Activated CD4-positive, alpha-beta T cell treated with anti-CD3 and anti-CD28 coated beads for 36 hours (primary cell): ENCODE measurements at regions not wholly inside any gene's neighbourhood (a gene's known extent, or its start where the extent isn't known, plus 50 kb on each side); places are given as distances from the start of the nearest gene placed in this dataset.

Experiments used
- ATAC-seq: fragments of 200-7000 bp; cut with Tn5 transposase; one replicate; pipeline ENCODE4 v1.10.0; 2021; ENCODE audit warnings: mild to moderate bottlenecking, moderate library complexity
- CTCF ChIA-PET: fragments of 350-600 bp; sonication (Branson Sonifier 250); formaldehyde crosslinking; loops from one replicate; lab custom pipeline; 2021; ENCODE audit warnings: antibody characterized with exemption; lab: Charles Lee
- POLR2A ChIA-PET: fragments of 350-600 bp; sonication (Branson Sonifier 250); formaldehyde crosslinking; loops from one replicate; lab custom pipeline; 2021; ENCODE audit warnings: antibody characterized with exemption, inconsistent platforms; lab: Charles Lee
- DNase-seq: peaks from one replicate; pipeline ENCODE4 v3.0.0-alpha.2; 2020
- H3K27ac Mint-ChIP-seq: one replicate; pipeline ENCODE4 v1.8.0; 2021; ENCODE audit warnings: mixed read lengths
- H3K27me3 Mint-ChIP-seq: one replicate; pipeline ENCODE4 v1.8.0; 2021; ENCODE audit warnings: mixed read lengths
- H3K36me3 Mint-ChIP-seq: one replicate; pipeline ENCODE4 v1.8.0; 2021; ENCODE audit warnings: low read depth, mixed read lengths
- H3K4me1 Mint-ChIP-seq: one replicate; pipeline ENCODE4 v1.8.0; 2021; ENCODE audit warnings: mixed read lengths
- H3K4me3 Mint-ChIP-seq: one replicate; pipeline ENCODE4 v1.8.0; 2021; ENCODE audit warnings: mild to moderate bottlenecking, moderate library complexity, mixed read lengths
- H3K9me3 Mint-ChIP-seq: one replicate; pipeline ENCODE4 v1.8.0; 2021; ENCODE audit warnings: low read depth, mixed read lengths
- intact Hi-C, 2 experiments: fragments of 100-400 bp; cut with DNase I in 1 of 2; cut with micrococcal nuclease in 1 of 2; formaldehyde crosslinking; loops; one replicate each; pipeline versions ENCODE4 v1.14.2 to v1.15.1; 2022 to 2024; cut with DNase I, micrococcal nuclease

DNA sequence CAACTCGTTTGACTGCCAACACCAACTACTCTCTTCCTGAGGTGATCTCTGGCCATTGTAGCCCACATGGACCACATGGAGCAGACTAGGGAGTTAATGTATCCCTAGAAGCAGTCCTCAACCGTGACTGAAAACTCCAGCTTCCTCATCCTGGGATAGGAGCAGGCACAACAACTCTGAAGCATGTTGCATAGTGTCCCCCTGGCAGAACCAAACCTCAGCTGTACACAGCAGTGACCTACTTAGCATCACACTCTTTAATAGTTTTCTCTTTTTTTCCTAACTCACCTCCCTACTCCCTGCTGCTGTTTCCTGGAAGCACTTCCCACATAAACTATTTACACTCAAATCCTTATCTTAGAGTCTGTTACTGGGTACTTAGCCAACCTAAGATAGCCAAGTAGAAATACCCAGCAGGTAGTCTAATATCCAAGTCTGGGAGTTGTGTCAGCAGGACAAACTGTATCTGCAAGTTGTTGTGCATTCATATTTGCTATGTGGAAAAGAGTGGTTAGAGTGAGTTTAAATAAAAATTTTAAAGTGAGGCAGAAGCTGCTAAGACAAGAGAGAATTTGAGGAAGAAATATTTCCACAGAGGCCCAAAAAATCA, 228.8 kb downstream of the LTN1 start:
- ATAC-seq: no peak
- CTCF ChIA-PET: interaction anchor here (0.6 to 3.8 kb wide), 5 partner anchors 9 to 368 kb away, joined by 3 to 24 read pairs (median 3); no protein-coding TSS in a partner anchor
- Mint-ChIP-seq H3K4me1 (peaks cover 20% of the 10 kb centered on the region), H3K27me3 (no peaks in the 10 kb centered on the region), H3K9me3 (peaks cover 6% of the 10 kb centered on the region), H3K36me3 (peaks cover 14% of the 10 kb centered on the region), H3K4me3 (no peak overlapping the region), H3K27ac (no peak overlapping the region)
- POLR2A ChIA-PET: no interaction called here
- intact Hi-C loops: no loop called here
- no peak for DNase-seq

DNA sequence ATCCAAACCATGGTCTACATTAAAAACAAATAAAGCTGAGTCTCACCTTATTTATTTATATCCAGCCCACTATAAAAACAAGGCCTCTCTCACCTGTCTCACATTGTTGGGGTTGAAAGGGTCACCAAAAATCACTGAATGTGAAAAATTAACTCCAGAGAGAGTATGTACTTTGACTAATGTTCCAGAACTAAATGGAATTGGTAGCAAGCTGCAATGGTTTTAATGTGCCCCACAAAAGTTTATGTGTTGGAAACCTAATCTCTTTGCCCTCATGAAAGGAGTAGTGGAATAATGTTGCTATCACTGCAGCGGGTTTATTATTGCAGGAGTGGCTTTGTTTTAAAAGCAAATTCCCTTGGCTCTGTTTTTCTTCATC, 230.3 kb downstream of the LTN1 start:
- ChIA-PET POLR2A (no interaction called here), CTCF (no interaction called here)
- DNase-seq (no peak), ATAC-seq (no peak)
- H3K27ac Mint-ChIP-seq: no peak overlapping the region
- peaks cover 11% of the 10 kb centered on the region for H3K36me3 Mint-ChIP-seq
- no peak overlapping the region for H3K4me3 Mint-ChIP-seq
- peaks cover 9% of the 10 kb centered on the region for H3K4me1 Mint-ChIP-seq
- no peaks in the 10 kb centered on the region for H3K27me3 Mint-ChIP-seq
- intact Hi-C loops: no loop called here
- peaks cover 6% of the 10 kb centered on the region for H3K9me3 Mint-ChIP-seq

DNA sequence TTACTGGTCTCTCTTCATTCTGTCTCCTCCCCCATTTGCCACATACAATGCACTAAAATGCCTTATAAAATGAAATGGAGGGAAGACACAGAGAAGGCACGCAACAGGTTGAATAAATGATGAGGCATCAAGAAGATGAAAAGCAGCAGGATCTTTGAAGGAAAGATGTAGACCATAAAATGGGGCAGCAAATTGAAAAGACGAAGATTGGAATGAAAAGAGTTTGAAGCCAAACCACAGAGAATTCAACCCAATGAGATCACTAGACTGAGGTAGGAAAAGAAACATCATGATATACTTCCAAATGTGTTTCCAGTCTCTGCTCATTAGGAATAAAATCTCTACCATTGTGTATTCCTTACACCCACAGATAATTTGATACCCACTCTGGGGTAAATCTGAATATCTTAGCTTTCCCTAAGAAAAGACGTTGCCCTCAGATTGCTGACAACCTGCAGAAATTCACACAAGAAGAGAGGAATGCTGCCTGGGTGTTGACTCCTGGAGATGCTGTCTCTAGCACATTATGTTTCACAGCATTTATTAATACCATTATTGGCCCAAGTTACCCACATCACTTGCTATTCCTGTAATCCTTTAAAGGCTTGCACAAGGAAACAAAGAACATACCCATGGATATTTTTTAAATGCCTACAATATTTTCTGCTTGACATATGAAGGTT, 230.9 kb downstream of the LTN1 start:
- Mint-ChIP-seq H3K4me1 (peaks cover 3% of the 10 kb centered on the region), H3K27ac (no peak overlapping the region), H3K27me3 (no peaks in the 10 kb centered on the region), H3K4me3 (no peak overlapping the region), H3K36me3 (peaks cover 6% of the 10 kb centered on the region), H3K9me3 (peaks cover 2% of the 10 kb centered on the region)
- POLR2A ChIA-PET: no interaction called here
- CTCF ChIA-PET: no interaction called here
- ATAC-seq: no peak
- intact Hi-C loops: no loop called here
- DNase-seq: no peak

DNA sequence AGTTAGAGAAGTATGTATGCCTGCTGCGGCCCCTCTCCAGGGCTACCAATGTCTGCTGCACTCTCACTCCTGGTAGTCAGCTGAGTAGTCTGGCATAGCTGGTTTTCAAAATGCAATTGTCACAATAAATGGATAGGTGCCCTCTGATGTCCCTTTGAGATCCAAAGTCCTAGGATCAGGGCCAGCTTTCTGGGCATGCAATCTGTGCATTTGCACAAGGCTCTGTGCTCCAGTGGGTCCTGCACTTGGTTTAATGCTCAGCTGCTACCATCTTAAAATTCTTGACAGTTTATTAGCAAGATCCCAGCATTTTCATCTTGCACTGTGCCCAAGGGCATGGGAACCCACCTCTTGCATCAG, 233.8 kb downstream of the LTN1 start:
- Mint-ChIP-seq H3K9me3 (no peaks in the 10 kb centered on the region), H3K4me3 (no peak overlapping the region), H3K27ac (no peak overlapping the region), H3K27me3 (no peaks in the 10 kb centered on the region), H3K36me3 (no peaks in the 10 kb centered on the region), H3K4me1 (no peaks in the 10 kb centered on the region)
- CTCF ChIA-PET: interaction anchor here (2.0 kb wide), 1 partner anchor 13 kb away, joined by 17 read pairs; no protein-coding TSS in a partner anchor
- POLR2A ChIA-PET: no interaction called here
- intact Hi-C loops: no loop called here
- no peak for ATAC-seq
- no peak for DNase-seq

DNA sequence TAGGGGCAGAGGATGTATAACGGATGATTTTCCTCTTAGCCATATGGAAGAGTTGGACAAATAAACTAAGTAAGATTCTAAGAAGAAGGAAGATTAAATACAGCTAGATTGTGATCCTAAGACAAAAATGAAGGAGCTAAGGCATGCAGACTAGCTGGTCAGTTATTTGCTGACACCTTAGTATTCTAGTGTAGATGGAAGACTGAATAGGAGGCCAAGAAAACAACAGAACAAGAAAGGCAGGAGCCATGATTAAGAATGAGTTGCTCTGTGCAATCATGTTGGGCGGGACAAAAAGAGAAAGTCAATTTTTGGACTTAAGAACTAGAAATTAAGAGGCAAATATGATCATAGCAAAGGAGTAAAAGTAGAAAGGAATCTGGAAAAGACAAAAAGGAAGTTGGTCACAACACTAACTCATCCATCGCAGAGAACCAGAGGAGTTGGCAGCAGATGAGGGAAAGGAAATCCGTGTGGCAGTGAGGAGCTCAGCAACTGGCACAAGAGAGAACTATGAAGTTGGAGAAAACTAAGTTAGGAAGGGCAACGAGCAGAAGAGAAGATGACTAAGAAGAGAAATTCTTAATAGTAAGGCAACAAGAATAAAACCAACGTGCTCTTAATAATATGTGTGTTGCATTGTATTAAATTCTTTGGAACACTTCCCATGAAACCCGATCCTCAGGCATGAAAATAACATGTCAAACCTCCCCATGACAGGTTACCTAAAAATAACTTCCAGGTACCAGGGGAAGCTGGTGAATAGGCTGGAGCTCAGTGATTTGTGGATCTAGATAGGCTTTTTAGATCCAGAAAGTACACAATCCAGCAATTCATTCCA, 234.4 kb downstream of the LTN1 start:
- Mint-ChIP-seq H3K4me3 (no peak overlapping the region), H3K9me3 (no peaks in the 10 kb centered on the region), H3K36me3 (no peaks in the 10 kb centered on the region), H3K27ac (no peak overlapping the region), H3K27me3 (no peaks in the 10 kb centered on the region), H3K4me1 (no peaks in the 10 kb centered on the region)
- ATAC-seq: no peak
- POLR2A ChIA-PET: no interaction called here
- intact Hi-C loops: no loop called here
- CTCF ChIA-PET: interaction anchor here (2.0 kb wide), 1 partner anchor 13 kb away, joined by 17 read pairs; no protein-coding TSS in a partner anchor
- no peak for DNase-seq

DNA sequence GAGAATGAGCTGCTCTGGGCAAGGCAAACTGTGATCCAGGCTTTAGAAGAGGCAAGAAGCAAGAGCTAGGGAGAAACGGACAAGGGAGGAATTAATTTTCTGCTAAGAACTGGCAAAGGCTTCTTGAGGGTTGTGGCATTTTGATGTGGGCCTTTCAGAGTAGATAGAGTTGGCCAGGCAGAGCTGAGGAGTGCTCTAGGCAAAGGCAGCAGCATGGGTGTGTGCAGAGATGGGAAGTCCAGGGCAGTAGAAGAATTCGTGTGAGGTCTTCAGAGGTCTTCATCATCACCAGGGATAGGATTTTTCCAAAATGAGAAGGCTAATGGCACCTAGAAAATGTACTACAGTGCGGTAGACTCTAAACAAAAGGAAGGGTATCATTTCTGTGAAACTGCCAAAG, 237.8 kb downstream of the LTN1 start:
- ChIA-PET POLR2A (no interaction called here), CTCF (interaction anchor here (0.6 to 5.1 kb wide), 5 partner anchors 9 to 1909 kb away, joined by 3 to 38 read pairs (median 3); no protein-coding TSS in a partner anchor)
- H3K4me1 Mint-ChIP-seq: no peaks in the 10 kb centered on the region
- H3K27ac Mint-ChIP-seq: no peak overlapping the region
- no peaks in the 10 kb centered on the region for H3K36me3 Mint-ChIP-seq
- no peaks in the 10 kb centered on the region for H3K9me3 Mint-ChIP-seq
- H3K4me3 Mint-ChIP-seq: no peak overlapping the region
- no peaks in the 10 kb centered on the region for H3K27me3 Mint-ChIP-seq
- intact Hi-C loops: no loop called here
- DNase-seq (no peak), ATAC-seq (no peak)

DNA sequence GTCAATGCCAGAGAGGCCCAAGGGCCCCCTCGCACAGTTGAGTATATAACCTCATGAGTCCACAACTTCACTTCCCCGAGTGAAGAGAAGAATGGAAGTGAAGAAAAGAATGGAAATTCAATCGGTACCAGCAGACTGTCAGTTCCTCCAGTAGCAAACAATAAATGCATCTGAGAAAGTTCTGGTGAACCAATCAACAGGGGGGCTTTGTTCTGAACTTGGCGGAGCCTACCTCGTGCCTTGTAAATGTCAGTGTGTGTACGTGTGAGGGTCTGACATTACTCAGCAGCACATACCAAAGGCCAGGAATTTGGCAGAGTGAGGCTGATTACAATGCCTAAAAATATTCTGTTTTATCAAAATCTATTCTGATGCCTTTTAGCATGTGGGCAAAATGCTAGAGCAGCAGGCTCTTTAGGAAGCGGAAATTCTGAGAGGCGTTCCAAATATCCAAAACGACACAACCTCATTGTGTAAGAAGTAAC, 238.5 kb downstream of the LTN1 start:
- no peak for DNase-seq
- ChIA-PET POLR2A (no interaction called here), CTCF (interaction anchor here (0.7 to 5.1 kb wide), 2 partner anchors 9 to 133 kb away, joined by 3 to 38 read pairs; no protein-coding TSS in a partner anchor)
- ATAC-seq: no peak
- no peak overlapping the region for H3K4me3 Mint-ChIP-seq
- H3K9me3 Mint-ChIP-seq: no peaks in the 10 kb centered on the region
- intact Hi-C loops: no loop called here
- H3K27me3 Mint-ChIP-seq: no peaks in the 10 kb centered on the region
- no peak overlapping the region for H3K27ac Mint-ChIP-seq
- H3K4me1 Mint-ChIP-seq: no peaks in the 10 kb centered on the region
- H3K36me3 Mint-ChIP-seq: no peaks in the 10 kb centered on the region

DNA sequence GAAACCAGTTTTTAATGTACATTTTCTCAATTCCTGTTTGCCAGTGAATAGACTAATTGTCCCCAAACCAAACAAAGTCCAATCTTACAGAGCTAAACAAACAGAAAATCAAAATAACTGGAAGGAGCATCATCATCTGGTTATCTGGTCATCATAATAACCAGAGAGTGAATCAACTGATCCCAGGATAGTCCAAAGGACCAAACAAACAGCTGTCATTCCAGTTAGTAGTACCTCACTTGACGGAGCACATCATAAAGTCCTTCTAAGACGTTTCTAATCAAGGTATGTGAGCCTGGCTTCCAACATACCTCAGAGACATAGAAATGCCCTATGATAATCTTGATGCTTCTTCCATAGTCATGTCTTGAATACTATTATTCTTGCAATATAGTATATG, 240.5 kb downstream of the LTN1 start:
- DNase-seq: no peak
- no peaks in the 10 kb centered on the region for H3K27me3 Mint-ChIP-seq
- no peaks in the 10 kb centered on the region for H3K9me3 Mint-ChIP-seq
- H3K4me3 Mint-ChIP-seq: no peak overlapping the region
- no peaks in the 10 kb centered on the region for H3K36me3 Mint-ChIP-seq
- H3K27ac Mint-ChIP-seq: no peak overlapping the region
- intact Hi-C loops: no loop called here
- POLR2A ChIA-PET: no interaction called here
- H3K4me1 Mint-ChIP-seq: no peaks in the 10 kb centered on the region
- CTCF ChIA-PET: no interaction called here
- ATAC-seq: no peak

DNA sequence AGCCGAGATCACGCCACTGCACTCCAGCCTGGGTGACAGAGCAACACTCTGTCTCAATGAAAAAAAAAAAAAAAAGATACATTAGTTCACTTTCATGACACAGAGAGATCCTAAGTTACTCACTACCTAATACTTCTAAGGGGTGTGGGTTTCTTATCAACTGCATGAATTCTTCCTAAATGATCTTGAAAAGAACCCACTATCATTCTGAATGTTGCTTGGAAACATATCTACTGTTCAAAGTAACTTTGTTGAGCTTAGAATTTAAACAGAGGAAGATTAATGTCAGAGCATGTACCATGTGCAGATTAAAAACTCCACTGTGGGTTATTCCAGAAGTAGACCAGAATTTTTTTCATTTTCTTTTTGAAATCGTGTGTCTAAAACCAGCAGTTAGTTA, 241.5 kb downstream of the LTN1 start:
- Mint-ChIP-seq H3K4me3 (no peak overlapping the region), H3K9me3 (no peaks in the 10 kb centered on the region), H3K36me3 (no peaks in the 10 kb centered on the region), H3K27ac (no peak overlapping the region), H3K27me3 (no peaks in the 10 kb centered on the region), H3K4me1 (no peaks in the 10 kb centered on the region)
- DNase-seq (no peak), ATAC-seq (peak; percentile 47)
- ChIA-PET CTCF (no interaction called here), POLR2A (no interaction called here)
- intact Hi-C loops: no loop called here

DNA sequence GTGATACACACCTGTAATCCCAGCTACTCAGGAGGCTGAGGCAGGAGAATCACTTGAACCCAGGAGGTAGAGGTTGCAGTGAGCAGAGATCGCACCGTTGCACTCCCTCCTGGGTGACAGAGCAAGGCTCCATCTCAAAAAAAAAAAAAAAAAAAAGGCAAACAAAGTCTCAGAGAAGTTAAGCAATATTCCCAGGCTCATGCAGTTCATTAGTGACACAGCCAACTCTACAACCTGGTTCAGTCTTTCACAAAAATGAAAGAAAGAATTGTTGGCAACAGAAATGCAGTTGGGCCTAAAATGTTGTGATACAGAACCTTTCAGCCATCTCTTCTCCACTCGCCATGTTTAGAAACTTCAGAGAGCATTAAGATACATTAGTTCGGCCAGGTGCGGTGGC, 242.1 kb downstream of the LTN1 start:
- ChIA-PET CTCF (interaction anchor here (0.7 kb wide), 1 partner anchor 27 kb away, joined by 3 read pairs; no protein-coding TSS in a partner anchor), POLR2A (interaction anchor here (0.6 to 0.7 kb wide), 2 partner anchors 509 to 685 kb away, joined by 5 to 6 read pairs; no protein-coding TSS in a partner anchor)
- no peaks in the 10 kb centered on the region for H3K9me3 Mint-ChIP-seq
- ATAC-seq (no peak), DNase-seq (no peak)
- H3K4me3 Mint-ChIP-seq: no peak overlapping the region
- intact Hi-C loops: no loop called here
- H3K4me1 Mint-ChIP-seq: no peaks in the 10 kb centered on the region
- H3K27me3 Mint-ChIP-seq: no peaks in the 10 kb centered on the region
- H3K27ac Mint-ChIP-seq: no peak overlapping the region
- H3K36me3 Mint-ChIP-seq: no peaks in the 10 kb centered on the region

DNA sequence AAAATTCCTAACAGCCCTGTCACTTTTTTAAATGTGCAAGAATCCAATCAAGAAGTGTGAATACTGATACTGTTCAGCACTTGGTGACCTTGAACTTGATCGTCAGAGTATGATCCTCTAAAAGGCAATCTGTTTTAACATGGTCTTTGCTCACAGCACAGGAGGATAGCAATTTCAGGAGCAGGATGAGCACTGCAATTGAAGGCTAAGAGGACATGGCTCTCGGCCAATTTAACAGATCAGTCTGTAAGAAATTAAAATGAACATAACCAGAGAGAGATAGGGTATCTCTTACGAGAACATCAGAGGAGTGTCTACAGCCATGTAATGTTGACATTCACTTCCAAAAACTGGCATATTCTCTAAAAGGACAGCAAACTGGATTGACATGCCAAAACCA, 243.1 kb downstream of the LTN1 start:
- ChIA-PET POLR2A (no interaction called here), CTCF (interaction anchor here (0.9 kb wide), 1 partner anchor 235 kb away, joined by 4 read pairs; no protein-coding TSS in a partner anchor)
- no peaks in the 10 kb centered on the region for H3K27me3 Mint-ChIP-seq
- DNase-seq: no peak
- ATAC-seq: no peak
- H3K9me3 Mint-ChIP-seq: no peaks in the 10 kb centered on the region
- H3K4me1 Mint-ChIP-seq: no peaks in the 10 kb centered on the region
- no peaks in the 10 kb centered on the region for H3K36me3 Mint-ChIP-seq
- H3K4me3 Mint-ChIP-seq: no peak overlapping the region
- intact Hi-C loops: loop anchor here (5.0 kb wide), 2 partner anchors 412 to 1047 kb away; no protein-coding TSS in a partner anchor
- no peak overlapping the region for H3K27ac Mint-ChIP-seq
